OCI-LY3 (cell line): ENCODE measurements at regions not wholly inside any gene's neighbourhood (a gene's known extent, or its start where the extent isn't known, plus 50 kb on each side); places are given as distances from the start of the nearest gene placed in this dataset.

Source experiments
- H2AFZ ChIP-seq: fragments of 200-600, 300-600 bp; shearing (Covaris generic); 2 replicates; pipeline ENCODE4 v1.6.0; 2014; ENCODE audit warnings: antibody characterized with exemption, low read depth, low read length
- H3K27ac ChIP-seq: fragments of 200-600, 300-600 bp; sonication (generic); 2 replicates; pipeline ENCODE4 v1.5.1; 2014; ENCODE audit warnings: mild to moderate bottlenecking, low read length, moderate library complexity, mixed read lengths
- H3K27me3 ChIP-seq: fragments of 200-600, 300-600 bp; sonication (generic); 2 replicates; pipeline ENCODE4 v1.6.1; 2014; ENCODE audit warnings: low read depth, low read length, mixed read lengths
- H3K36me3 ChIP-seq: fragments of 200-600, 300-600 bp; sonication (generic); replicated peaks from 2 replicates; pipeline ENCODE3; 2014; ENCODE audit warnings: low read depth, low read length, mixed read lengths
- H3K4me1 ChIP-seq: fragments of 300-600, 200-600 bp; sonication (generic); 2 replicates; pipeline ENCODE4 v1.6.1; 2014; ENCODE audit warnings: low read length, mixed read lengths
- H3K4me2 ChIP-seq: fragments of 200-600, 300-600 bp; sonication (generic); 2 replicates; pipeline ENCODE4 v1.6.1; 2014; ENCODE audit warnings: low read length, mixed read lengths
- H3K4me3 ChIP-seq: fragments of 300-600, 200-600 bp; sonication (generic); 2 replicates; pipeline ENCODE4 v1.5.1; 2014; ENCODE audit warnings: antibody characterized with exemption, mild to moderate bottlenecking, low read length, moderate library complexity
- H3K79me2 ChIP-seq: fragments of 300-600, 200-600 bp; shearing (Covaris generic); 2 replicates; pipeline ENCODE4 v1.6.1; 2014; ENCODE audit warnings: mild to moderate bottlenecking, low read length, mixed read lengths
- H3K9ac ChIP-seq: fragments of 300-600, 200-600 bp; shearing (Covaris generic); 2 replicates; pipeline ENCODE4 v1.6.0; 2014; ENCODE audit warnings: mild to moderate bottlenecking, low read length, moderate library complexity
- H3K9me3 ChIP-seq: fragments of 200-600, 300-600 bp; shearing (Covaris generic); 2 replicates; pipeline ENCODE4 v1.6.1; 2014; ENCODE audit warnings: low read length, mixed read lengths; ENCODE audit not compliant: insufficient read depth
- H4K20me1 ChIP-seq: fragments of 200-600, 300-600 bp; sonication (generic); 2 replicates; pipeline ENCODE4 v1.6.1; 2016; ENCODE audit warnings: low read length, mixed read lengths; ENCODE audit not compliant: insufficient read depth
- EZH2phosphoT487 ChIP-seq: fragments of 200-600 bp; shearing (Covaris generic); IDR thresholded peaks from 2 replicates; pipeline ENCODE4 v1.6.1; 2018; ENCODE audit warnings: antibody characterized with exemption, mixed run types, low read depth
- TF ChIP-seq, protein P1 (sequence below): fragments of 200-600, 300-600 bp; sonication (generic); IDR thresholded peaks from 2 replicates; pipeline ENCODE4 v1.5.1; 2014; ENCODE audit warnings: antibody characterized with exemption, low read length, low read depth

GRCh38 chr4:124579896-124580295 is 132.6 kb downstream of the ANKRD50 start:
- Histone ChIP-seq H3K9me3 (no peaks in the 10 kb centered on the region), H3K79me2 (no peaks in the 10 kb centered on the region), H4K20me1 (no peaks in the 10 kb centered on the region), H3K27me3 (no peaks in the 10 kb centered on the region), H2AFZ (no peak overlapping the region), H3K4me3 (no peak overlapping the region), H3K36me3 (no peaks in the 10 kb centered on the region), H3K9ac (no peak overlapping the region), H3K27ac (no peak overlapping the region), H3K4me2 (no peak overlapping the region), H3K4me1 (no peaks in the 10 kb centered on the region)
- TF ChIP-seq, protein P1, sequence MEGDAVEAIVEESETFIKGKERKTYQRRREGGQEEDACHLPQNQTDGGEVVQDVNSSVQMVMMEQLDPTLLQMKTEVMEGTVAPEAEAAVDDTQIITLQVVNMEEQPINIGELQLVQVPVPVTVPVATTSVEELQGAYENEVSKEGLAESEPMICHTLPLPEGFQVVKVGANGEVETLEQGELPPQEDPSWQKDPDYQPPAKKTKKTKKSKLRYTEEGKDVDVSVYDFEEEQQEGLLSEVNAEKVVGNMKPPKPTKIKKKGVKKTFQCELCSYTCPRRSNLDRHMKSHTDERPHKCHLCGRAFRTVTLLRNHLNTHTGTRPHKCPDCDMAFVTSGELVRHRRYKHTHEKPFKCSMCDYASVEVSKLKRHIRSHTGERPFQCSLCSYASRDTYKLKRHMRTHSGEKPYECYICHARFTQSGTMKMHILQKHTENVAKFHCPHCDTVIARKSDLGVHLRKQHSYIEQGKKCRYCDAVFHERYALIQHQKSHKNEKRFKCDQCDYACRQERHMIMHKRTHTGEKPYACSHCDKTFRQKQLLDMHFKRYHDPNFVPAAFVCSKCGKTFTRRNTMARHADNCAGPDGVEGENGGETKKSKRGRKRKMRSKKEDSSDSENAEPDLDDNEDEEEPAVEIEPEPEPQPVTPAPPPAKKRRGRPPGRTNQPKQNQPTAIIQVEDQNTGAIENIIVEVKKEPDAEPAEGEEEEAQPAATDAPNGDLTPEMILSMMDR, result no peak
- no peak for TF ChIP-seq EZH2phosphoT487

GRCh38 chr4:124583797-124584196 is 128.7 kb downstream of the ANKRD50 start:
- Histone ChIP-seq H3K36me3 (no peaks in the 10 kb centered on the region), H3K27ac (no peak overlapping the region), H4K20me1 (no peaks in the 10 kb centered on the region), H3K9ac (no peak overlapping the region), H3K4me2 (no peak overlapping the region), H3K4me3 (no peak overlapping the region), H3K27me3 (no peaks in the 10 kb centered on the region), H2AFZ (no peak overlapping the region), H3K79me2 (no peaks in the 10 kb centered on the region), H3K9me3 (no peaks in the 10 kb centered on the region), H3K4me1 (no peaks in the 10 kb centered on the region)
- TF ChIP-seq EZH2phosphoT487, result no peak
- TF ChIP-seq, protein P1, result no peak

DNA sequence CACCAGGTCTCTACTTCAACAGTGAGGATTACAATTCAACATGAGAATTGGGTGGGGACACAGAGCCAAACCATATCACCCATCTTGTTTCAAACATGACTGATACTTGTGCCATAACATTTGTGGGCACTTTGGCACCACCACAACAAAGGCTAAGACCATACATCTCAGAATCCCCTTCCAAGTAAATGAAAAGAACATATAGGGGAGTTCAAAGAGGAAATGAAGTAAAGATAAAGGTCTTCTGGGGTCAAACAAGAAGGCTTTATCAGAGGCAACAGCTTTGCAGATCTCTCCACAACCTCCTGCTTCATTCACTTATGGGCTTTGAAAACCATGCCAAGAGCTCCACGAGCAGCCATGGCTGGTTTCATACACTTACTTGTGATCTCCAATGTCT is 122.7 kb downstream of the ANKRD50 start:
- TF ChIP-seq EZH2phosphoT487, result no peak
- TF ChIP-seq, protein P1, result no peak
- H3K27ac ChIP-seq, result no peak overlapping the region
- H3K27me3 ChIP-seq, result no peaks in the 10 kb centered on the region
- no peaks in the 10 kb centered on the region for H4K20me1 ChIP-seq
- no peak overlapping the region for H3K9ac ChIP-seq
- no peak overlapping the region for H3K4me2 ChIP-seq
- H3K9me3 ChIP-seq, result no peaks in the 10 kb centered on the region
- no peak overlapping the region for H3K4me3 ChIP-seq
- no peaks in the 10 kb centered on the region for H3K79me2 ChIP-seq
- H3K36me3 ChIP-seq, result no peaks in the 10 kb centered on the region
- H2AFZ ChIP-seq, result no peak overlapping the region
- H3K4me1 ChIP-seq, result peaks cover 6% of the 10 kb centered on the region

GRCh38 chr4:124590480-124590879 is 122.1 kb downstream of the ANKRD50 start:
- peaks cover 8% of the 10 kb centered on the region for H3K4me1 ChIP-seq
- no peaks in the 10 kb centered on the region for H4K20me1 ChIP-seq
- no peaks in the 10 kb centered on the region for H3K79me2 ChIP-seq
- H3K4me2 ChIP-seq, result no peak overlapping the region
- H3K4me3 ChIP-seq, result no peak overlapping the region
- no peaks in the 10 kb centered on the region for H3K36me3 ChIP-seq
- H3K9ac ChIP-seq, result no peak overlapping the region
- TF ChIP-seq, protein P1, result no peak
- no peak for TF ChIP-seq EZH2phosphoT487
- no peak overlapping the region for H2AFZ ChIP-seq
- H3K9me3 ChIP-seq, result no peaks in the 10 kb centered on the region
- H3K27me3 ChIP-seq, result no peaks in the 10 kb centered on the region
- no peak overlapping the region for H3K27ac ChIP-seq
